Effector memory CD4-positive, alpha-beta T cell (primary cell): ENCODE measurements at regions not wholly inside any gene's neighbourhood (a gene's known extent, or its start where the extent isn't known, plus 50 kb on each side); places are given as distances from the start of the nearest gene placed in this dataset.
"Not testable (repeated sequence)": the region's sequence is repeated elsewhere in the genome, so short reads cannot be mapped to it uniquely, and the experiment has no call there.

ENCODE experiments used
- DNase-seq, 3 donors: peaks; one replicate each; pipeline ENCODE4 v3.0.0-alpha.2; 2020
- H3K27ac ChIP-seq: 2 replicates; pipeline ENCODE4 v1.7.0; 2013; ENCODE audit warnings: mild to moderate bottlenecking, low read length, moderate library complexity; ENCODE audit not compliant: insufficient read depth, poor library complexity, severe bottlenecking
- H3K27me3 ChIP-seq: replicated peaks from 2 replicates; pipeline ENCODE4 v1.7.0; 2013; ENCODE audit warnings: mild to moderate bottlenecking, low read length; ENCODE audit not compliant: insufficient read depth, control insufficient read depth, poor library complexity, severe bottlenecking
- H3K36me3 ChIP-seq: 2 replicates; pipeline ENCODE4 v1.7.0; 2013; ENCODE audit warnings: mild to moderate bottlenecking, low read length, moderate library complexity; ENCODE audit not compliant: control insufficient read depth, insufficient read depth
- H3K4me1 ChIP-seq: 2 replicates; pipeline ENCODE4 v1.7.0; 2013; ENCODE audit warnings: low read length, mild to moderate bottlenecking; ENCODE audit not compliant: control insufficient read depth, insufficient read depth, poor library complexity, severe bottlenecking
- H3K4me3 ChIP-seq: 2 replicates; pipeline ENCODE4 v1.7.0; 2013; ENCODE audit warnings: low read length, low read depth, mild to moderate bottlenecking; ENCODE audit not compliant: insufficient read depth, poor library complexity, severe bottlenecking
- H3K9me3 ChIP-seq: 2 replicates; pipeline ENCODE4 v1.7.0; 2013; ENCODE audit warnings: mild to moderate bottlenecking, low read length, moderate library complexity; ENCODE audit not compliant: control insufficient read depth

GRCh38 chr16:27646806-27647205 is 96.9 kb downstream of the KATNIP start:
- Histone ChIP-seq H3K36me3 (no peaks in the 10 kb centered on the region), H3K9me3 (no peaks in the 10 kb centered on the region), H3K4me3 (no peak overlapping the region), H3K4me1 (no peaks in the 10 kb centered on the region), H3K27ac (no peak overlapping the region), H3K27me3 (no peaks in the 10 kb centered on the region)
- DNase-seq: no peak

GRCh38 chr16:27649021-27649420 is 99.1 kb downstream of the KATNIP start:
- Histone ChIP-seq H3K36me3 (no peaks in the 10 kb centered on the region), H3K27me3 (no peaks in the 10 kb centered on the region), H3K9me3 (no peaks in the 10 kb centered on the region), H3K4me3 (no peak overlapping the region), H3K27ac (no peak overlapping the region), H3K4me1 (no peaks in the 10 kb centered on the region)
- no peak for DNase-seq

DNA sequence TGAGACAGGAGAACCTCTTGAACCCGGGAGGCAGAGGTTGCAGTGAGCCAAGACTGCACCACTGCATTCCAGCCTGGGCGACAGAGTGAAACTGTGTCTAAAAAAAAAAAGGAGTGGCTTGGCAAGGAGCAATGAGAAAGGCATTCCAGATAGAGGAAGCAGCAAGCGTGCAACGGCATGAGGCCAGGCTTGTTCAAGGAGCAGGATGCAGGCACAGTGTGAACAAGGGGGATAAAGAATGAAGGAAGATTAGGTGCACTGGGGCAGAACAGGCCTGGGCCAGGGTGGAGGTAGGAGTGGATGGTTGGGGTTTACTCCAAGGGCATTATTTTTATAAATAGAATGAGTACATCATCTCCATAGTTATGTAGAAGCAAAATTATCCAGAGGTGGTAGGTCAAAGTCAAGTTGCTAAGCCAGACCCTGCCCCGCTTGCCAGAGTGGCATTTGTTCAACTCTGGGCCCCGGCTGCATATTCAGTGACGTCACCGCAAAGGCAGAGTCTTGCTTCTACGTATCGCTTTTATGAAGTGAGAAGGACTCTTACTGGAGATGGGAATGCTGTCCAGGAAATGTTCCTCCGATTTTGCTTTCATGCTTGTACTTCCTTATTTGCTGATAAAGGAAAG is 100.2 kb downstream of the KATNIP start:
- no peak for DNase-seq
- Histone ChIP-seq H3K9me3 (no peaks in the 10 kb centered on the region), H3K4me1 (no peaks in the 10 kb centered on the region), H3K27me3 (no peaks in the 10 kb centered on the region), H3K4me3 (no peak overlapping the region), H3K36me3 (no peaks in the 10 kb centered on the region), H3K27ac (no peak overlapping the region)

DNA sequence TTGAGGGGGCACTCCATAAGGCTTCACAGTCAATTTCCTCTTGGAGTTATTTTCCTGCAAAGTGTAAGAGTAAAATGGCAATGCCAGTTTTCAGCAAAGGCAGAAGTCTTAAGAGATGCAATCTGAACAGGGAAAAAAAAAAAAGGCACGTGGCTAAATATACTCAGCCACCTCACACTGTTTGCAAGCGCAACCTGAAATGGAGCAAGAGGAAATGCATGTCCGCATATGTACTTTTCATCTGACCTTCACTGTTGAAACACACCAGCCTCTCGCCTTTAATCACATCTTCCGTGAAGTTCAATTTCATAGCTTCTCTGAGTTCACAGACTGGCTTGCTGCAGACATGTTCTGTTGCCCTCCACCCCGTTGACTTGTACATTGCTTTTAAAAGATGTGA is 101.4 kb downstream of the KATNIP start:
- no peak overlapping the region for H3K27ac ChIP-seq
- no peak for DNase-seq
- H3K27me3 ChIP-seq: no peaks in the 10 kb centered on the region
- no peak overlapping the region for H3K4me3 ChIP-seq
- H3K9me3 ChIP-seq: no peaks in the 10 kb centered on the region
- H3K36me3 ChIP-seq: no peaks in the 10 kb centered on the region
- H3K4me1 ChIP-seq: no peaks in the 10 kb centered on the region

- Histone ChIP-seq H3K4me3 (no peak overlapping the region), H3K4me1 (no peaks in the 10 kb centered on the region), H3K36me3 (no peaks in the 10 kb centered on the region), H3K9me3 (no peaks in the 10 kb centered on the region), H3K27me3 (no peaks in the 10 kb centered on the region), H3K27ac (no peak overlapping the region)
- no peak for DNase-seq
These were observed 107.9 kb downstream of the KATNIP start for GRCh38 chr16:27657811-27658210.

DNA sequence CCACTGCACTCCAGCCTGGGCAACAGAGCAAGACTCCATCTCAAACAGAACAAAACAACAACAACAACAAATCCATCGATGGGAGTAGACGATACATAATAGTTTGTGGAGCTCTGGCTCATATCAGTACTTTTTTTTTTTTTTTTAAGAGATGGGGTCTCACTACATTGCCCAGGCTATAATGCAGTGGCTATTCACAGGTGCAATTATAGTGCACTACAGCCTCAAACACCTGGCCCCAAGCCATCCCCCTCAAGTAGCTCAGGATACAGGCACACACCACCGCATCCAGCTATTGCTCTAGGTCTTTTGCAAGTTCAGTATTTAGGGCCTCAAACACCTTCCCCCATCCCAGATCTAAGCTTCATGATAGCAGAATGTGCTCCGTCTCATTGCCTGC is 110.6 kb downstream of the KATNIP start:
- no peaks in the 10 kb centered on the region for H3K27me3 ChIP-seq
- H3K4me1 ChIP-seq: no peaks in the 10 kb centered on the region
- H3K9me3 ChIP-seq: no peaks in the 10 kb centered on the region
- no peaks in the 10 kb centered on the region for H3K36me3 ChIP-seq
- no peak overlapping the region for H3K27ac ChIP-seq
- H3K4me3 ChIP-seq: no peak overlapping the region
- no peak for DNase-seq

- not testable (repeated sequence) for H3K36me3 ChIP-seq, DNase-seq, H3K27ac ChIP-seq, H3K4me3 ChIP-seq, H3K4me1 ChIP-seq, H3K27me3 ChIP-seq, H3K9me3 ChIP-seq
These were observed 113.3 kb downstream of the KATNIP start for GRCh38 chr16:27663235-27663634.

DNA sequence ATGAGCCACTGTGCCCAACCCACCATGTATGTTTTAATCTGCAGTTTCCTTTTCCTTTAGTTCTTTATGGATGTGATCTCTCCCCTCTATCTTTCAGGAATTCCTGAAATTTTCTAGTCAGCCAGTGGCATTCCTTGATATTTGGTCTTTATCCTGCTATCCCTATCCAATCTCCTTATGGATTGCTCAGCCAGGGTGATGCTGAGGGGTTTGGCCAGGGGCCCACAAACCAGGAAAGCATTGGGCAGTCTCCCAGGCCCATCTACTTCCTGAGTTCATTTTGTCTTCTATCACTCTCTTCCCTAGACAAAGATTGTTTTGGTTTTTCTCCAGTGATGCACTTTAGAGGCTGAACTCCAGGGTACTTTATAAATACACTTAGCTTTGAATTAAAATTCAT is 115.9 kb downstream of the KATNIP start:
- Histone ChIP-seq H3K27ac (no peak overlapping the region), H3K4me3 (no peak overlapping the region), H3K9me3 (no peaks in the 10 kb centered on the region), H3K36me3 (no peaks in the 10 kb centered on the region), H3K27me3 (no peaks in the 10 kb centered on the region), H3K4me1 (no peaks in the 10 kb centered on the region)
- no peak for DNase-seq

DNA sequence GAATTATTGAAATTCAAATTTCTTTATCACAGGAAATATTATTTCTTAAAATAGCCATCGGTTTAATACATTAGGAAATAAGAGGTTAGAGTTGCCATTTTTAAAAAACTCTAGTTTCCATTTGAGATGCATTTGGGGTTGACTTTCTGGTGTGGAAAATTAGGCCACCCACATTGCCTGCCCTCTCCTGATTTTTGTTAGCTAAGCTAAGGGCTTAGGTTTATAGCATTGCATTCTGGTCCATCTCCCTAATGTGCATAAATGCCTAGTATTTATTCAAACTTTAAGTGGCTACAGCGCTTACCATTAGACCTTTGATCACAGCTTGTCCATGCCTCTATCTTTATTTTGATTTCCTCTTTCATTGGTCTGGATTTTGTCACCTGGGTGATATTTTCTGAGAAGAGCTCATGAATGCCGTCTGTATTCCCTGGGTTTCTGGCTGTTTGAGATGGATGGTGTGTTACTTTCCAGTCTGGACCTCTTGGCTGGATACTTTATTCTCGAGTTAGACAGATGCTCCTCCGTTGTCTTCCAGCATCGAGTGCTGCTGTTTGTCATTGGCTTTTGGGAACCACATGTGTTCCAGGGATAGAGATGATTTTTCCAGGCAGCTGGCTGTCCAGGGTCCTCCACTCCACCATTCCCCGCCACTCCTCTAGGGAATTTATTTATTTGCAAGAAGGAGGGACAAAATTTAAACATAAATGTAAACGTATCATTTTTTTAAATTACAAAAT is 120.3 kb downstream of the KATNIP start:
- no peak for DNase-seq
- Histone ChIP-seq H3K4me1 (no peaks in the 10 kb centered on the region), H3K27me3 (no peaks in the 10 kb centered on the region), H3K36me3 (no peaks in the 10 kb centered on the region), H3K9me3 (no peaks in the 10 kb centered on the region), H3K27ac (no peak overlapping the region), H3K4me3 (no peak overlapping the region)

GRCh38 chr16:27671410-27671809 is 121.5 kb downstream of the KATNIP start:
- Histone ChIP-seq H3K27ac (no peak overlapping the region), H3K9me3 (no peaks in the 10 kb centered on the region), H3K4me1 (no peaks in the 10 kb centered on the region), H3K27me3 (no peaks in the 10 kb centered on the region), H3K4me3 (no peak overlapping the region), H3K36me3 (no peaks in the 10 kb centered on the region)
- no peak for DNase-seq
